Effector CD4-positive, alpha-beta T cell (primary cell): ENCODE measurements at regions not wholly inside any gene's neighbourhood (a gene's known extent, or its start where the extent isn't known, plus 50 kb on each side); places are given as distances from the start of the nearest gene placed in this dataset.
"Not testable (repeated sequence)": the region's sequence is repeated elsewhere in the genome, so short reads cannot be mapped to it uniquely, and the experiment has no call there.

Source experiments
- DNase-seq: peaks from one replicate; pipeline ENCODE4 v3.0.0-alpha.2; 2020

GRCh38 chr6:11323666-11324452, 91.4 kb upstream of the NEDD9 start:
- DNase-seq: no peak

GRCh38 chr6:11322252-11322885, 89.9 kb upstream of the NEDD9 start:
- no peak for DNase-seq

DNA sequence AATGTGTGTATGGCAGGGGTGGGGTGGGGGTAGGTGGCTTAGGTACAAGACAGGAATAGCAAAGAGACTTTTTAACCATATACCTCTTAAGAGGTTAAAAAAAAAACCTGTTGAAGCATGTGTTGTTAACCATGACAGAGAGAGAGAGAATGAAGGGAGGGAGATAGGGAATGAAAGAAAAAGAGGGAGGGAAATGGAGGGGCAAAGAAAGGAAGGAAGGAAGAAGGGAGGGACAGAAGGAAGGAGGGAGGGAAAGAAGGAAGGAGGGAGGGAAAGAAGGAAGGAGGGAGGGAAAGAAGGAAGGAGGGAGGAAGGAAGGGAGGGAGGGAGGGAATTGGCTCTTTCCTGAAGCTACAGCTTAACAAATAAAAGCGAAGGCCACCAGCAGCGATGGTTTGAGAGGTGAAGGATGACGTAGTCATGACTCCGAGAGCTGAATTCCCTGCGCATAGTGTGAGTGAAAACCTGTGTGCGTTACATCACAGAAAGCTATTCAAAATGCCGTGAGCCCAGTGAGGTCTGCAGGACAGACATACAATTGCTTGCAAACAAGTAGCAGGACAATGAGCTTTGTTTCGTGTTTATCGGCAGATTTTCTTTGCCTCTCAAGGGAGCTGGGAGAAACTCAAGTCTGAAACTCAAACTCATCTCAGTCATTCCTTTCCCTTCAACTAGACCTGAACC, 88.6 kb upstream of the NEDD9 start:
- DNase-seq: no peak

DNA sequence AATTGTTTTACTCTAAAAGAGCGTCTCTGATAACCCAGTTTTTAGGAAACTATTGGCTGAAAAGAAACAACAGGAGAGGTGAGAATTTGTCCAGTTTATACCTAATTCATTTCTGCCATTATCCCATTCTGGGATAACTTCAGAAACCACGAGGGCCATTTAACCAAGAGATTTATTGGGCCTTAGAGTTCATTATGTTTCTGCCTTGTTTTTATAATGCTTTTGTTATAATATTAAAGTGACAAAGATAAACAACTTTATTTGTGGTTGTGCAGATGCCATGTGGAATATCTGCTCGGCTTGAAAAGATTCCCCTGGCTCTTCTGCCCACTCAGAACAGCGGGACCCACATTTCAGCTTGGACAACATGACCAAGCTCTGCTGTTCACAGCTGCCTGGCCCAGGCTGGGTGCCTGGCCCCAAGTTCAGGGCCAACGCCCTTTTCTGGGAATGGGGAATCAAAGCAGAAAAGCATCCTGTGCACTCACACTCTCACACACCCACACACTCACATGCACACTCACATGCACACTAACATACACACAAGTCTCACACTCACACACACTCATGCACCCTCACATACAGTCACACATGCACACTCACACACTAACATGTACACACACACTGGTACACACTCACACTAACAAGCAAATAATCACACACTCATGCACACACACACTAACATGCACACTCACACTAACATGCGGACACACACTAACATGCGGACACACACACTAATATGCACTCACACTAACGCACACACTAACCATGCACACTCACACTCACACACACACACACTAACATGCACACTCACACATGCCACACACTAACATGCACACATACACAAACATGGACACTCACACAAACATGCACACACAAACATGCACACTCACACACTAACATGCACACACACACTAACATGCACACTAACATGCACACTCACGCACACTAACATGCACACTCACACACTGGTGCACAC, 86.7 kb upstream of the NEDD9 start:
- no peak for DNase-seq

GRCh38 chr6:11317885-11318771, 85.7 kb upstream of the NEDD9 start:
- DNase-seq: peak; percentile 65

- DNase-seq: no peak
Measured at GRCh38 chr6:11315743-11316437, 83.4 kb upstream of the NEDD9 start.

GRCh38 chr6:11313207-11313606, 80.7 kb upstream of the NEDD9 start:
- no peak for DNase-seq

DNA sequence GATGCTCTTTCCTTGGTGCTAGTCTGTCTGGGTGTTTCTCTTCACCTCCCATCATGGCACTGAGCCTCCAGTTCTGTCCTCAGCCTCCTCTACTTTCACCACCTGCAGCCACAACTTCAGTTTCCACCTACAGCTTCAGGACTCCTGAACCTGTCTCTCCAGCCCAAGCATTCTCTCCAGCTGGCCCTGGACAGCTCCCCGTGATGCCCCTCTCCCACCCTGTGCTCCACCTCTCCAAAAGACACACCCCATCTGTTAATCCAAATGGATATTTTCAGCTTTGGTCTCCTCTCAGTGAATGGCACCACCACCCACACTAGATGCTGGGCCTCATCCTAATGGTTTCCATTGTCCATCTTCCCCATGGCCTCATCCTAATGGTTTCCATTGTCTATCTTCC, 79.5 kb upstream of the NEDD9 start:
- no peak for DNase-seq

GRCh38 chr6:11309947-11310665, 77.6 kb upstream of the NEDD9 start:
- DNase-seq: no peak

DNA sequence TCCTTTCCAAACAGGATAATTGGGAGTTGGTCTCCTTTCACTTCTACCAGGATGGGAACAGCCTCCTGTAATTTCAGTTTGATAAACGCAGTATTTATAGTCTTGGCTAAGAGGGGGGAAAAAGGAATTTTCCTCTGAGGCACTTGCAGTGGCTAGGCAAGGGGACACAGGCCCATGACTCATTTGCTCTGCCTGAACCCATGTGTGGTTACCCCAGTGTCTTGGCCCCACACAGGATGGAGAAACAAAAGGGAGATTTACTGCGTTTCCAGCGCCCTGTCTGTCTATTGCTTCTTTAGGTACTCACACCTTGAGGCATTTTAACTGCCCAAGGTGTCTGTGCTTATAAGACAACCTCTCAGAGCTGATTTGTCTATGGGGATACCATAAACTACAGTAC, 74.8 kb upstream of the NEDD9 start:
- DNase-seq: no peak

- no peak for DNase-seq
Measured at GRCh38 chr6:11304946-11305345, 72.5 kb upstream of the NEDD9 start.

DNA sequence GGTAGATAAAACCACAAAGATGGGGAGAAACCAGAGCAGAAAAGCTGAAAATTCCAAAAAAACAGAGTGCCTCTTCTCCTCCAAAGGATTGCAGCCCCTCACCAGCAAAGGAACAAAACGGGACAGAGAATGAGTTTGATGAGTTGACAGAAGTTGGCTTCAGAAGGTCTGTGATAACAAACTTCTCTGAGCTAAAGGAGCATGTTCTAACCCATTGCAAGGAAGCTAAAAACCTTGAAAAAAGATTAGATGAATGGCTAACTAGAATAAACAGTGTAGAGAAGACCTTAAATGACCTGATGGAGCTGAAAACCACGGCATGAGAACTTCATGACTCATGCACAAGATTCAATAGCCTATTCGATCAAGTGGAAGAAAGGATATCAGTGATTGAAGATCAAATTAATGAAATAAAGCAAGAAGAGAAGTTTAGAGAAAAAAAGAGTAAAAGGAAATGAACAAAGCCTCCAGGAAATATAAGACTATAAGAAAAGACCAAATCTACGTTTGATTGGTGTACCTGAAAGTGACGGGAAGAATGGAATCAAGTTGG, 67.5 kb upstream of the NEDD9 start:
- DNase-seq: not testable (repeated sequence)

DNA sequence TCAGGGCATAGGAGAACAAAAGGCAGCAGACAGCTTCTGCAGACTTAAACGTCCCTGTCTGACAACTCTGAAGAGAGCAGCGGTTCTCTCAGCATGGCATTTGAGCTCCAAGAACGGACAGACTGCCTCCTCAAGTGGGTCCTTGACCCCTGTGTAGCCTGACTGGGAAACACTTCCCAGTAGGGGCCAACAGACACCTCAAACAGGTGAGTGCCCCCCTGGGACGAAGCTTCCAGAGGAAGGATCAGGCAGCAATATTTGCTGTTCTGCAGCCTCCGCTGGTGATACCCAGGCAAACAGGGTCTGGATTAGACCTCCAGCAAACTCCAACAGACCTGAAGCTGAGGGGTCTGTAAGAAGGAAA, 66.9 kb upstream of the NEDD9 start:
- not testable (repeated sequence) for DNase-seq

- DNase-seq: no peak
Measured at GRCh38 chr6:11298651-11299420, 66.4 kb upstream of the NEDD9 start.

DNA sequence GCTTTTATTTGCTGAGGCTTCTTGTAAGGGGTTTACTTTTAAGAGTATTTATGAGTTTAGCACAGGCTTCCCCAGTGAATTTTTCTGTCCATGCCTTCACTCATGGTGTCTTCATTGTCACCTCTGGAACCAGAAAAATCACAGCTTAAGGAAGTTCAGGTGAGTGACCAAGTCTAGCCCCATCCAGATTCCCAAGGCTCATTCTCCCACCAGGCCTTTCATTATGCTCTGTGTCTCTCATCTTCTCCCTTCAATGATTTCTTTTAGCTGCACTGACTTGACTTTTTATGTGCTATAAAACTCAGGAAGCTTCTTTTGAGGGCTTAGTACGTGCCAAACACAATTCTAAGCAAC, 64.9 kb upstream of the NEDD9 start:
- DNase-seq: no peak

DNA sequence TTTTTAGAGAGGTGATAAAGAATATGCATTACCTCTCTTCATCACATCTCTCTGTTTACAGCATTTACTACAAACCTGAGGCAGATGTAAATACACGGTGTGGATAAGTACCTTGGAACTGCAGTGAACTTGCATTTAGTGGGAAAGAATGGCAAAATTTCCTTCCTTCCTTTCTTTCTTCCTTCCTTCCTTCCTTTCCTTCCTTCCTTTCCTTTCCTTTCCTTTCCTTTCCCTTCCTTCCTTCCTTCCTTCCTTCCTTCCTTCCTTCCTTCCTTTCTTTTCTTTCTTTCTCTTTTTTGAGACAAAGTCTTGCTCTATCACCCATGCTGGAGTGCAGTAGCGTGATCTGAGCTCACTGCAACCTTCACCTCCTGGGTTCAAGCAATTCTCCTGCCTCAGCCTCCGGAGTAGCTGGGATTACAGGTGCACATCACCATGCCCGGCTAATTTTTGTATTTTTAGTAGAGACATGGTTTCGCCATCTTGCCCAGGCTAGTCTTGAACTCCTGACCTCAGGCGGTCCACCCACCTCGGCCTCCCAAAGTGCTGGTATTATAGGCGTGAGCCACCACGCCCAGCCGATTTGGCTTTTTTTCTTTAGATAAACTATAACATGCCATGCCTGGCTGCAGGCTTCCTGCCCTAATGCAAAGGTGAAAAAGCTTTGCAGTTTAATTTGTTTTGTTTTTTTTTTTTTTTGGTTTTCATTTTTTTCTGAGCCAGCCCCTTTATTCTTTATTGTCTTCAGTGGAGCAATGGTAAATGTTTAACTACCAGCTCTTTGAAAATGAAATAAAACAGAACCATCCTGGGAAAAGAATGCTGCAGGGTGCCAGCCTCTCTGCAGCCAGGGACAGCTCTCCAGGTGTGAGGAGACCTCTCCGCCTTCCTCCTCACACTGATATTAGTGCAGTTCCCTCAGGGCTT, 64.2 kb upstream of the NEDD9 start:
- no peak for DNase-seq

DNA sequence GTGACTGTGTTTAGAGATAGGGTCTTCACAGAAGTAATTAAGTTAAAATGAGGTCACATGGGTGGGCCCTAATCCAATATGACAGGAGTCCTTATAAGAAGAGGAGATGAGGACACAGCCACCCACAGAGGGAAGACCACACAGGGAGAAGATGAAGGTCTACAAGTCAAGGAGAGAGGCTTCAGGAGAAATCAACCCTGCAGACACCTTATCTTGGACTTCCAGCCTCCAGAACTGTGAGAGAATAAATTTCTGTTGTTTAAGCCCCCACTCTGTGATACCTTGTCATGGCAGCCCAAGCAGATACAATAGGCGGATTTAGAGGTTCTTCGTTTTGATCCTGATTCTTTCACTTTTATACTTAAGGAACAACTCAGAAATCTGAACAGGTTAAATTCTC, 63.5 kb upstream of the NEDD9 start:
- no peak for DNase-seq

GRCh38 chr6:11294228-11294627, 61.8 kb upstream of the NEDD9 start:
- no peak for DNase-seq
